Testis (tissue), 2 donors: ENCODE measurements at regions not wholly inside any gene's neighbourhood (a gene's known extent, or its start where the extent isn't known, plus 50 kb on each side); places are given as distances from the start of the nearest gene placed in this dataset.

Source experiments
- DNase-seq: peaks from one replicate; pipeline ENCODE4 v3.0.0-alpha.2; 2019
- H3K27ac ChIP-seq, 2 donors: fragments of 200-600 bp; sonication (generic); one replicate each; pipeline ENCODE4 v1.5.1; 2019
- H3K27me3 ChIP-seq: fragments of 200-600 bp; sonication (generic); one replicate; pipeline ENCODE4 v1.5.1; 2019
- H3K36me3 ChIP-seq: fragments of 200-600 bp; sonication (generic); one replicate; pipeline ENCODE4 v1.5.1; 2017; ENCODE audit warnings: low read depth; ENCODE audit errors: missing control alignments
- H3K4me1 ChIP-seq: fragments of 200-600 bp; sonication (generic); one replicate; pipeline ENCODE4 v1.5.1; 2019
- H3K4me3 ChIP-seq, 2 donors: fragments of 200-600 bp; sonication (generic); one replicate each; pipeline ENCODE4 v1.5.1; 2017 to 2019
- H3K9me3 ChIP-seq: fragments of 200-600 bp; sonication (generic); one replicate; pipeline ENCODE4 v1.5.1; 2017
- CTCF ChIP-seq, 3 experiments: fragments of 450-650 bp in 2 of 3; fragments of 200-600 bp in 1 of 3; sonication (generic) in 1 of 3; IDR thresholded peaks; one replicate each; pipeline ENCODE4 v1.5.1; 2016 to 2019; ENCODE audit warnings: antibody characterized with exemption in 3 of 3, mild to moderate bottlenecking in 2 of 3, moderate library complexity in 1 of 3
- POLR2A ChIP-seq: fragments of 450-650 bp; IDR thresholded peaks from one replicate; pipeline ENCODE4 v1.6.1; 2017; ENCODE audit warnings: antibody characterized with exemption, mild to moderate bottlenecking, moderate library complexity
- WGBS, 2 donors: methylation state at CpG; one replicate each; pipeline ENCODE4 v1.1.5; 2018; 5-methylcytosine and 5-hydroxymethylcytosine counted together
- intact Hi-C: fragments of 100-400 bp; cut with DNase I; formaldehyde crosslinking; loops from one replicate; pipeline ENCODE4 v1.15.1; 2023; ENCODE audit warnings: low total_unique reads

- H3K4me3 ChIP-seq: no peak overlapping the region
- TF ChIP-seq POLR2A: no peak
- no peaks in the 10 kb centered on the region for H3K4me1 ChIP-seq
- H3K9me3 ChIP-seq: no peaks in the 10 kb centered on the region
- intact Hi-C loops: no loop called here
- no peak for DNase-seq
- no peaks in the 10 kb centered on the region for H3K36me3 ChIP-seq
- H3K27me3 ChIP-seq: no peaks in the 10 kb centered on the region
- H3K27ac ChIP-seq: no peak overlapping the region
- 49 to 61% methylated on average over 3 of the region's 3 CpGs for WGBS, 2 donors
Measured at GRCh38 chr5:155080721-155081120, 67.2 kb downstream of the KIF4B start.

- intact Hi-C loops: no loop called here
- Histone ChIP-seq H3K9me3 (no peaks in the 10 kb centered on the region), H3K4me1 (no peaks in the 10 kb centered on the region), H3K27ac (no peak overlapping the region), H3K4me3 (no peak overlapping the region), H3K36me3 (no peaks in the 10 kb centered on the region), H3K27me3 (no peaks in the 10 kb centered on the region)
- DNase-seq: no peak
- 87 to 96% methylated on average over 3 of the region's 3 CpGs for WGBS, 2 donors
- TF ChIP-seq CTCF (IDR thresholded peaks at IDR 0.05) (no peak), POLR2A (no peak)
Measured at GRCh38 chr5:155081618-155082017, 68.1 kb downstream of the KIF4B start.

- H3K4me1 ChIP-seq: no peaks in the 10 kb centered on the region
- WGBS, 2 donors: 81 to 90% methylated on average over 4 of the region's 4 CpGs
- no peak for DNase-seq
- no peaks in the 10 kb centered on the region for H3K27me3 ChIP-seq
- H3K36me3 ChIP-seq: no peaks in the 10 kb centered on the region
- TF ChIP-seq CTCF (IDR thresholded peaks at IDR 0.05) (no peak), POLR2A (no peak)
- no peaks in the 10 kb centered on the region for H3K9me3 ChIP-seq
- intact Hi-C loops: no loop called here
- no peak overlapping the region for H3K4me3 ChIP-seq
- H3K27ac ChIP-seq: no peak overlapping the region
Measured at GRCh38 chr5:155082401-155082800, 68.8 kb downstream of the KIF4B start.

- Histone ChIP-seq H3K27ac (no peak overlapping the region), H3K27me3 (no peaks in the 10 kb centered on the region), H3K4me1 (no peaks in the 10 kb centered on the region), H3K9me3 (no peaks in the 10 kb centered on the region), H3K36me3 (no peaks in the 10 kb centered on the region), H3K4me3 (no peak overlapping the region)
- DNase-seq: no peak
- 57 to 66% methylated on average over 3 to 4 of the region's 4 CpGs for WGBS, 2 donors
- intact Hi-C loops: no loop called here
- TF ChIP-seq CTCF (IDR thresholded peaks at IDR 0.05) (no peak), POLR2A (no peak)
Measured at GRCh38 chr5:155085282-155085989, 71.9 kb downstream of the KIF4B start.

GRCh38 chr5:155087036-155087435, 73.5 kb downstream of the KIF4B start:
- Histone ChIP-seq H3K27me3 (no peaks in the 10 kb centered on the region), H3K9me3 (no peaks in the 10 kb centered on the region), H3K36me3 (no peaks in the 10 kb centered on the region), H3K4me1 (no peaks in the 10 kb centered on the region), H3K4me3 (no peak overlapping the region), H3K27ac (no peak overlapping the region)
- 69 to 71% methylated on average over 4 of the region's 4 CpGs for WGBS, 2 donors
- intact Hi-C loops: no loop called here
- no peak for DNase-seq
- TF ChIP-seq CTCF (IDR thresholded peaks at IDR 0.05): no peak
